Adrenal gland (tissue), 5 donors: ENCODE measurements at regions not wholly inside any gene's neighbourhood (a gene's known extent, or its start where the extent isn't known, plus 50 kb on each side); places are given as distances from the start of the nearest gene placed in this dataset.

Experiments used
- CTCF ChIP-seq, 6 experiments: fragments of 450-650 bp in 4 of 6; fragments of 200-600 bp in 2 of 6; sonication (generic) in 1 of 6; IDR thresholded peaks; 1 replicate in 5 of 6; 2 replicates in 1 of 6; pipeline versions ENCODE4 v1.5.1 to v1.8.0; 2016 to 2021; ENCODE audit warnings: antibody characterized with exemption in 6 of 6, mild to moderate bottlenecking in 2 of 6, moderate library complexity in 1 of 6
- POLR2A ChIP-seq, 2 donors: fragments of 450-650 bp; IDR thresholded peaks; one replicate each; pipeline ENCODE4 v1.6.1; 2017; ENCODE audit warnings: antibody characterized with exemption in 2 of 2, mild to moderate bottlenecking in 2 of 2, moderate library complexity in 1 of 2
- donor health status: DM: no; HTN: no; CAD: no.

GRCh38 chr9:104345061-104345460 is 159.0 kb upstream of the OR13F1 start:
- TF ChIP-seq CTCF (IDR thresholded peaks at IDR 0.05) (no peak), POLR2A (IDR thresholded peaks at IDR 0.05) (no peak)
